Stomach (tissue), 8 donors: ENCODE measurements at regions not wholly inside any gene's neighbourhood (a gene's known extent, or its start where the extent isn't known, plus 50 kb on each side); places are given as distances from the start of the nearest gene placed in this dataset.
"Not testable (repeated sequence)": the region's sequence is repeated elsewhere in the genome, so short reads cannot be mapped to it uniquely, and the experiment has no call there.

ENCODE experiments used
- DNase-seq, 2 donors: peaks; one replicate each; pipeline versions ENCODE4 v3.0.0 to v3.0.0-alpha.2; 2013 to 2019
- H3K27ac ChIP-seq, 5 donors: fragments of 200-600 bp in 4 of 5; sonication (generic) in 4 of 5; one replicate each; pipeline ENCODE4 v1.5.1; 2013 to 2019; ENCODE audit warnings: mild to moderate bottlenecking in 1 of 5, moderate library complexity in 1 of 5
- H3K27me3 ChIP-seq, 3 donors: fragments of 200-600 bp; sonication (generic); one replicate each; pipeline ENCODE4 v1.5.1; 2017 to 2019; ENCODE audit warnings: mixed run types in 1 of 3
- H3K36me3 ChIP-seq, 4 donors: fragments of 200-600 bp; sonication (generic); 1 replicate in 3 of 4; 2 replicates in 1 of 4; pipeline ENCODE4 v1.5.1; 2016 to 2019
- H3K4me1 ChIP-seq, 4 donors: fragments of 200-600 bp; sonication (generic); one replicate each; pipeline ENCODE4 v1.5.1; 2016 to 2019
- H3K4me3 ChIP-seq, 4 donors: fragments of 200-600 bp; sonication (generic) in 3 of 4; one replicate each; pipeline ENCODE4 v1.5.1; 2016 to 2019; ENCODE audit warnings: mild to moderate bottlenecking in 1 of 4
- H3K9me3 ChIP-seq, 4 donors: fragments of 200-600 bp; sonication (generic); one replicate each; pipeline ENCODE4 v1.5.1; 2016 to 2019
- CTCF ChIP-seq, 7 experiments: fragments of 450-650 bp in 4 of 7; fragments of 200-600 bp in 3 of 7; sonication (generic) in 3 of 7; IDR thresholded peaks; one replicate each; pipeline ENCODE4 v1.5.1; 2016 to 2019; ENCODE audit warnings: antibody characterized with exemption in 7 of 7, control low read depth in 2 of 7, mild to moderate bottlenecking in 1 of 7
- EP300 ChIP-seq: sonication (generic); formaldehyde crosslinking; IDR thresholded peaks from one replicate; pipeline ENCODE4 v1.6.1; 2017; ENCODE audit warnings: antibody characterized with exemption
- POLR2A ChIP-seq, 4 donors: fragments of 450-650 bp; IDR thresholded peaks; one replicate each; pipeline ENCODE4 v1.6.1; 2016; ENCODE audit warnings: antibody characterized with exemption in 4 of 4, control low read depth in 2 of 4, mild to moderate bottlenecking in 1 of 4, moderate library complexity in 1 of 4
- POLR2AphosphoS5 ChIP-seq, 3 donors: sonication (generic); formaldehyde crosslinking; IDR thresholded peaks; one replicate each; pipeline ENCODE4 v1.6.1; 2016; ENCODE audit warnings: antibody characterized with exemption in 3 of 3
- WGBS, 5 donors: extraction: QIAGEN DNeasy Blood & Tissue Kit in 3 of 5; methylation state at CpG; one replicate each; pipeline versions ENCODE4 v1.1.5 to v1.1.7; 2013 to 2018; 5-methylcytosine and 5-hydroxymethylcytosine counted together
- intact Hi-C: fragments of 100-400 bp; cut with DNase I; formaldehyde crosslinking; loops from one replicate; pipeline ENCODE4 v1.15.1; 2023; ENCODE audit warnings: low total_unique reads
- donor health status: healthy with polysubstance abuse.
- donor health status: Bipolar disorder and iron deficiency.
- donor health status: healthy.

GRCh38 chr2:221948076-221948475 is 350.7 kb downstream of the PAX3 start:
- Histone ChIP-seq H3K27me3 (no peaks in the 10 kb centered on the region), H3K27ac (no peak overlapping the region), H3K4me3 (no peak overlapping the region), H3K9me3 (no peaks in the 10 kb centered on the region), H3K36me3 (no peaks in the 10 kb centered on the region), H3K4me1 (peaks cover 0 to 17% (median 3%) of the 10 kb centered on the region in 4 donors)
- WGBS, 5 donors = 31 to 69% (median 60%) methylated on average over 8 of the region's 8 CpGs
- no peak for DNase-seq
- TF ChIP-seq POLR2A (IDR thresholded peaks at IDR 0.05) (no peak), POLR2AphosphoS5 (IDR thresholded peaks at IDR 0.05) (no peak), EP300 (no peak), CTCF (IDR thresholded peaks at IDR 0.05) (no peak)
- intact Hi-C loops = no loop called here

DNA sequence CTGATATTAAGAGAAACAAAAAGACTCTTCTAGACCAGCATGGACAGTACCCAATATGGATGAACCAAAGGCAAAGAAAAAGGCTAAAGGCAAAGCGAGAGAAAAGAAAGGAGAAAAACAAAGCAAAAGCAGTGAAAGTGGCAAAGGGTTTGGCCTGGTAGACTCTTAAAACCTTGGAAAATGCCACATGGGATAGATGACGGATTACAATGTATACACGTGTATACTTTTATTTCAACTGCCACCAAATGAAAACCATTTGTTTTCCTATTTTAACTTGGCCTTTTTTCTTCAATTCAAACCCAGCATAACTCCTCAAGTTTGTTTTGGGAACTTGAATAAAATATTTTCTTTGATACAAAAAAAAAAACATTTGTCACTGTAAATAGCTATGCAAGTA is 354.3 kb downstream of the PAX3 start:
- Histone ChIP-seq H3K27ac (peak overlapping the region in 1 of 5 donors; percentile 74), H3K4me1 (peaks cover 0 to 31% (median 5%) of the 10 kb centered on the region in 4 donors)
- H3K27me3 ChIP-seq, intact Hi-C loops, H3K4me3 ChIP-seq, H3K9me3 ChIP-seq, H3K36me3 ChIP-seq, DNase-seq: not testable (repeated sequence)
- 86 to 96% (median 92%) methylated on average over 3 of the region's 3 CpGs for WGBS, 5 donors

- Histone ChIP-seq H3K4me3 (no peak overlapping the region), H3K4me1 (peaks cover 0 to 20% (median 2%) of the 10 kb centered on the region in 4 donors), H3K27me3 (no peaks in the 10 kb centered on the region), H3K9me3 (no peaks in the 10 kb centered on the region), H3K36me3 (no peaks in the 10 kb centered on the region), H3K27ac (peak overlapping the region in 3 of 5 donors; percentile 52 to 74 (median 57))
- DNase-seq = peak; percentile 13 to 64
- 17 to 43% (median 25%) methylated on average over 2 of the region's 2 CpGs for WGBS, 5 donors
- intact Hi-C loops = no loop called here
- TF ChIP-seq POLR2AphosphoS5 (IDR thresholded peaks at IDR 0.05) (peak; percentile 32 to 76 (median 57)), EP300 (peak; percentile 89), CTCF (IDR thresholded peaks at IDR 0.05) (no peak), POLR2A (IDR thresholded peaks at IDR 0.05) (no peak)
Measured at GRCh38 chr2:221943076-221943810, 355.6 kb downstream of the PAX3 start.

DNA sequence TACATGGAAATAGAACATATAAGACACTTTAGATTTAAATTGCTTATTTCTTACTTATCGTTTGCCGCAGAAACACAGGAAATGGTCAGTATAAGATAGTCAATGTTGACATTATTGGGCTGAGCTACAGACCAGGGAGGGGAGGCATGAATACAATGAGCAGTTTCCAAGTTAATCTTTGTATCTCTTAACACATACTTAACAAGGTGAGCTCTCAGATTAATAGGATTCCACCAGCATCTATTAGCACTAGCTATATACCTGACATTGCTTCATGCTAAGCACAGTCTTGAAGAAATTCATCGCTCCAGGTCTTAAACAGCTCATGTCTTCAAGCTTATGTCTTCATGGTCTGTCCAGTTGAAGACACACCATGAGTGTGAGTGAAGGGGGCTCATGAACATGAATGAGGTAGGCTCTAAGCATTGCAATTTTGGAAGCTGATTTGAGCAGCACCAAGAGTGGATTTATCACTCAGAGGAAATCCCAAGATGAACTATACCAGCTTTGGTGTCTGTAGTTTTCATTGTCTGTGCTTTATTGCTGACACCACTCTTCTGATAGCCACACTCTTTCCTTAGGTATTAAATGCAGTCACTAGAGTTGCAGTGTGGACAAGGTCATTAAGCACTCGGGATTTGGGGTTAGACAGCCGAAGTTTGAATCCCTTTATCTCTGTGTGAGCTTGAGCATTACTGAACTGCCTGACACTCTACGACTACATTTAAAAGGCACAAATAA is 359.3 kb upstream of the EPHA4 start:
- no peaks in the 10 kb centered on the region for H3K27me3 ChIP-seq
- no peak overlapping the region for H3K4me3 ChIP-seq
- H3K27ac ChIP-seq = no peak overlapping the region
- 48 to 70% (median 65%) methylated on average over 6 of the region's 6 CpGs for WGBS, 5 donors
- TF ChIP-seq CTCF (IDR thresholded peaks at IDR 0.05) = no peak
- no peak for TF ChIP-seq POLR2A (IDR thresholded peaks at IDR 0.05)
- TF ChIP-seq EP300 = no peak
- TF ChIP-seq POLR2AphosphoS5 (IDR thresholded peaks at IDR 0.05) = no peak
- H3K4me1 ChIP-seq = no peaks in the 10 kb centered on the region
- DNase-seq = no peak
- intact Hi-C loops = no loop called here
- H3K36me3 ChIP-seq = no peaks in the 10 kb centered on the region
- H3K9me3 ChIP-seq = peaks cover 0 to 4% (median 0%) of the 10 kb centered on the region in 4 donors
